ENCODE measurements at regions not wholly inside any gene's neighbourhood (a gene's known extent, or its start where the extent isn't known, plus 50 kb on each side); places are given as distances from the start of the nearest gene placed in this dataset.

DNA sequence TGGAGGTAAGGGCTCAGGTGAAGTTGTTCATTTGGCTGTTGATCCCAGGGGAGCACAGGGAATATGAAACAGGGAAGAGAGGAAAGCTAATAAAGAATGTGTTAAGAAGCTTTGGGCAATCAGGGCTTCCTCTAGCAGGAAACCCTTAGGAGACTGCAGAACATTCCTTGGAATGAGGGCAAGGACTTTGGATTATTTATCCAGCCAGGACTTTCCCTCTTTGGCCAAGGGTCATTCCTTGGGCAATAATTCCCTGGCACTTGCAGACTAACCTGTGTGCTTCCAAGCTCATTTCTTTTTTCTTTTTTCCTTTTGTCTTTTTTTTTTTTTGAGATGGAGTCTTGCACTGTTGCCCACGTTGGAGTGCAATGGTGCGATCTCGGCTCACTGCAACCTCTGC lies 209.2 kb upstream of the MAP3K1 start:
- WGBS (ENCODE audit: extremely low coverage, insufficient coverage, insufficient read length), result no CpG with 5 or more reads among the region's 3 CpGs
- no peak overlapping the region for H3K9ac ChIP-seq (ENCODE audit: low read length)

DNA sequence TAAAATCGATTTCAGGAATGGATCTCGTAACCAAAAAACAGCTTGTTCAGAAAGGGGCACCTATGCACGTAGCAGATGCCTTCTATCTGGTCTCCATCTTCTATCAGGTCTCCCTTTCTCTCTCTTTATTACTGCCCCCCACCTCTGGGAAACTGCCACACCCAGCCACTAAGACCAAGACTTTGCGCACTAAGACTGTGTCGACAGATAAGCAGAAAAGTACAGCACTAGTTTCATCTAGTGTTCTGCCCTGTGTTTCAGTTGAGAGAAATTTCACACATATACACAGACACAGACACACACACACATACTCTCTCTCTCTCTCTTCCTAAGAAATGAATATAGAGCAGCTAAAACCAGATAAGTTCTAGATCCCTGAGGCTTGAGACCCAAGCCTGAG lies 210.1 kb upstream of the MAP3K1 start:
- H3K4me1 ChIP-seq (ENCODE audit: control insufficient read depth in 1 of 2, insufficient read depth in 2 of 2, low read length in 2 of 2), result peaks cover 12 to 22% of the 10 kb centered on the region in 2 experiments
- no peak overlapping the region for H3K9ac ChIP-seq (ENCODE audit: low read length)
- no peaks in the 10 kb centered on the region for H3K36me3 ChIP-seq (ENCODE audit: control insufficient read depth in 1 of 2, insufficient read depth in 2 of 2, low read length in 2 of 2)
- no peak overlapping the region for H3K14ac ChIP-seq (ENCODE audit: low read length)
- H4K8ac ChIP-seq (ENCODE audit: low read depth, low read length), result no peak overlapping the region
- no peak overlapping the region for H4K12ac ChIP-seq (ENCODE audit: low read depth, low read length)
- H3K79me2 ChIP-seq (ENCODE audit: control insufficient read depth, insufficient read depth, low read length, poor library complexity), result peaks cover 2% of the 10 kb centered on the region
- H2AK5ac ChIP-seq (ENCODE audit: low read length), result peak overlapping the region; percentile 28
- no peak overlapping the region for H3K27ac ChIP-seq (ENCODE audit: low read depth, low read length)
- no peak overlapping the region for H2AFZ ChIP-seq (ENCODE audit: insufficient read depth, low read length, poor library complexity)
- H3K79me1 ChIP-seq (ENCODE audit: low read length), result peaks cover 9% of the 10 kb centered on the region
- no peak overlapping the region for H3K18ac ChIP-seq (ENCODE audit: low read length)
- no peak overlapping the region for H3K4me2 ChIP-seq (ENCODE audit: low read length)
- peak overlapping the region; percentile 58 for H2BK12ac ChIP-seq (ENCODE audit: low read length)
- H4K91ac ChIP-seq (ENCODE audit: low read depth, low read length), result no peak overlapping the region
- DNase-seq, result no peak
- H2BK120ac ChIP-seq (ENCODE audit: insufficient read depth, low read length, poor library complexity), result no peak overlapping the region
- no peaks in the 10 kb centered on the region for H3K27me3 ChIP-seq (ENCODE audit: insufficient read depth, low read length)
- no peak overlapping the region for H3K4me3 ChIP-seq (ENCODE audit: low read depth, low read length)
- no CpG with 5 or more reads among the region's 5 CpGs for WGBS (ENCODE audit: extremely low coverage, insufficient coverage, insufficient read length)
- H3K23ac ChIP-seq (ENCODE audit: low read length), result no peak overlapping the region
- H3K4ac ChIP-seq (ENCODE audit: low read depth, low read length), result no peak overlapping the region
- H3K9me3 ChIP-seq (ENCODE audit: insufficient read depth, low read depth, low read length), result no peaks in the 10 kb centered on the region
- peak overlapping the region; percentile 11 for H2BK5ac ChIP-seq (ENCODE audit: low read depth, low read length, poor library complexity)

More for the DNA sequence above, 209.2 kb upstream of the MAP3K1 start:
- no peak overlapping the region for H2AK5ac ChIP-seq (ENCODE audit: low read length)
- no peak overlapping the region for H4K8ac ChIP-seq (ENCODE audit: low read depth, low read length)
- no peak overlapping the region for H3K18ac ChIP-seq (ENCODE audit: low read length)
- H3K27me3 ChIP-seq (ENCODE audit: insufficient read depth, low read length), result no peaks in the 10 kb centered on the region
- peaks cover 2% of the 10 kb centered on the region for H3K79me2 ChIP-seq (ENCODE audit: control insufficient read depth, insufficient read depth, low read length, poor library complexity)
- H3K4me3 ChIP-seq (ENCODE audit: low read depth, low read length), result no peak overlapping the region
- no peak overlapping the region for H3K4me2 ChIP-seq (ENCODE audit: low read length)
- H3K27ac ChIP-seq (ENCODE audit: low read depth, low read length), result no peak overlapping the region
- no peak overlapping the region for H3K4ac ChIP-seq (ENCODE audit: low read depth, low read length)
- H4K12ac ChIP-seq (ENCODE audit: low read depth, low read length), result no peak overlapping the region
- peaks cover 9% of the 10 kb centered on the region for H3K79me1 ChIP-seq (ENCODE audit: low read length)
- DNase-seq, result no peak
- H3K23ac ChIP-seq (ENCODE audit: low read length), result no peak overlapping the region
- H2BK120ac ChIP-seq (ENCODE audit: insufficient read depth, low read length, poor library complexity), result no peak overlapping the region
- no peak overlapping the region for H4K91ac ChIP-seq (ENCODE audit: low read depth, low read length)
- H3K36me3 ChIP-seq (ENCODE audit: control insufficient read depth in 1 of 2, insufficient read depth in 2 of 2, low read length in 2 of 2), result no peaks in the 10 kb centered on the region
- H3K4me1 ChIP-seq (ENCODE audit: control insufficient read depth in 1 of 2, insufficient read depth in 2 of 2, low read length in 2 of 2), result peaks cover 15 to 25% of the 10 kb centered on the region in 2 experiments
- no peak overlapping the region for H3K14ac ChIP-seq (ENCODE audit: low read length)
- H2BK5ac ChIP-seq (ENCODE audit: low read depth, low read length, poor library complexity), result no peak overlapping the region
- no peak overlapping the region for H2BK12ac ChIP-seq (ENCODE audit: low read length)
- no peak overlapping the region for H2AFZ ChIP-seq (ENCODE audit: insufficient read depth, low read length, poor library complexity)
- H3K9me3 ChIP-seq (ENCODE audit: insufficient read depth, low read depth, low read length), result no peaks in the 10 kb centered on the region

GRCh38 chr5:56601641-56602071 lies 213.7 kb upstream of the MAP3K1 start:
- Histone ChIP-seq H3K23ac (ENCODE audit: low read length) (no peak overlapping the region), H4K91ac (ENCODE audit: low read depth, low read length) (no peak overlapping the region), H3K27ac (ENCODE audit: low read depth, low read length) (no peak overlapping the region), H3K4me1 (ENCODE audit: control insufficient read depth in 1 of 2, insufficient read depth in 2 of 2, low read length in 2 of 2) (peaks cover 4 to 6% of the 10 kb centered on the region in 2 experiments), H2AK5ac (ENCODE audit: low read length) (no peak overlapping the region), H3K9me3 (ENCODE audit: insufficient read depth, low read depth, low read length) (no peaks in the 10 kb centered on the region), H3K79me2 (ENCODE audit: control insufficient read depth, insufficient read depth, low read length, poor library complexity) (no peaks in the 10 kb centered on the region), H3K4ac (ENCODE audit: low read depth, low read length) (no peak overlapping the region), H2BK12ac (ENCODE audit: low read length) (no peak overlapping the region), H2BK5ac (ENCODE audit: low read depth, low read length, poor library complexity) (no peak overlapping the region), H3K14ac (ENCODE audit: low read length) (no peak overlapping the region), H3K79me1 (ENCODE audit: low read length) (peaks cover 3% of the 10 kb centered on the region), H3K4me3 (ENCODE audit: low read depth, low read length) (no peak overlapping the region), H2AFZ (ENCODE audit: insufficient read depth, low read length, poor library complexity) (no peak overlapping the region), H2BK120ac (ENCODE audit: insufficient read depth, low read length, poor library complexity) (no peak overlapping the region), H3K9ac (ENCODE audit: low read length) (no peak overlapping the region), H3K18ac (ENCODE audit: low read length) (no peak overlapping the region), H3K36me3 (ENCODE audit: control insufficient read depth in 1 of 2, insufficient read depth in 2 of 2, low read length in 2 of 2) (no peaks in the 10 kb centered on the region), H4K8ac (ENCODE audit: low read depth, low read length) (no peak overlapping the region), H3K4me2 (ENCODE audit: low read length) (no peak overlapping the region), H4K12ac (ENCODE audit: low read depth, low read length) (no peak overlapping the region), H3K27me3 (ENCODE audit: insufficient read depth, low read length) (no peaks in the 10 kb centered on the region)
- no peak for DNase-seq
- WGBS (ENCODE audit: extremely low coverage, insufficient coverage, insufficient read length), result no CpG with 5 or more reads among the region's 3 CpGs

- DNase-seq, result no peak
- Histone ChIP-seq H4K8ac (ENCODE audit: low read depth, low read length) (no peak overlapping the region), H3K79me1 (ENCODE audit: low read length) (no peaks in the 10 kb centered on the region), H2BK12ac (ENCODE audit: low read length) (no peak overlapping the region), H3K27ac (ENCODE audit: low read depth, low read length) (no peak overlapping the region), H3K18ac (ENCODE audit: low read length) (no peak overlapping the region), H3K14ac (ENCODE audit: low read length) (no peak overlapping the region), H3K4ac (ENCODE audit: low read depth, low read length) (no peak overlapping the region), H2BK5ac (ENCODE audit: low read depth, low read length, poor library complexity) (no peak overlapping the region), H3K4me2 (ENCODE audit: low read length) (no peak overlapping the region), H3K4me3 (ENCODE audit: low read depth, low read length) (no peak overlapping the region), H3K36me3 (ENCODE audit: control insufficient read depth in 1 of 2, insufficient read depth in 2 of 2, low read length in 2 of 2) (no peaks in the 10 kb centered on the region), H4K91ac (ENCODE audit: low read depth, low read length) (no peak overlapping the region), H3K4me1 (ENCODE audit: control insufficient read depth in 1 of 2, insufficient read depth in 2 of 2, low read length in 2 of 2) (no peaks in the 10 kb centered on the region), H4K12ac (ENCODE audit: low read depth, low read length) (no peak overlapping the region), H2AFZ (ENCODE audit: insufficient read depth, low read length, poor library complexity) (no peak overlapping the region), H2BK120ac (ENCODE audit: insufficient read depth, low read length, poor library complexity) (no peak overlapping the region), H3K23ac (ENCODE audit: low read length) (no peak overlapping the region), H3K9ac (ENCODE audit: low read length) (no peak overlapping the region), H3K9me3 (ENCODE audit: insufficient read depth, low read depth, low read length) (no peaks in the 10 kb centered on the region), H3K27me3 (ENCODE audit: insufficient read depth, low read length) (no peaks in the 10 kb centered on the region), H3K79me2 (ENCODE audit: control insufficient read depth, insufficient read depth, low read length, poor library complexity) (no peaks in the 10 kb centered on the region), H2AK5ac (ENCODE audit: low read length) (no peak overlapping the region)
Observed at GRCh38 chr5:56598941-56599340, 216.4 kb upstream of the MAP3K1 start.
